ENCODE measurements at regions not wholly inside any gene's neighbourhood (a gene's known extent, or its start where the extent isn't known, plus 50 kb on each side); places are given as distances from the start of the nearest gene placed in this dataset.

- no peak for TF ChIP-seq CTCF (IDR thresholded peaks at IDR 0.05; ENCODE audit: low read depth, low read length)
Measured at GRCh38 chr10:4249841-4250586, 465.0 kb upstream of the KLF6 start.

GRCh38 chr10:4247379-4247778 lies 462.4 kb upstream of the KLF6 start:
- no peak for TF ChIP-seq CTCF (IDR thresholded peaks at IDR 0.05; ENCODE audit: low read depth, low read length)
- Histone ChIP-seq H3K4me1 (no peaks in the 10 kb centered on the region), H3K27me3 (no peaks in the 10 kb centered on the region), H3K4me3 (ENCODE audit: low read depth, low read length) (no peak overlapping the region), H3K36me3 (no peaks in the 10 kb centered on the region), H3K9me3 (no peaks in the 10 kb centered on the region)
- DNase-seq = no peak

More at GRCh38 chr10:4249841-4250586, 465.0 kb upstream of the KLF6 start:
- no peak overlapping the region for H3K4me3 ChIP-seq (ENCODE audit: low read depth, low read length)
- no peaks in the 10 kb centered on the region for H3K9me3 ChIP-seq
- H3K4me1 ChIP-seq = no peaks in the 10 kb centered on the region
- no peak for DNase-seq
- no peaks in the 10 kb centered on the region for H3K27me3 ChIP-seq
- H3K36me3 ChIP-seq = no peaks in the 10 kb centered on the region

- H3K9me3 ChIP-seq = no peaks in the 10 kb centered on the region
- H3K36me3 ChIP-seq = no peaks in the 10 kb centered on the region
- no peaks in the 10 kb centered on the region; the same call in 1 of the 2 replicates for H3K4me1 ChIP-seq
- no peaks in the 10 kb centered on the region for H3K27me3 ChIP-seq
- no peak for TF ChIP-seq CTCF (IDR thresholded peaks at IDR 0.05; ENCODE audit: low read depth, low read length)
- DNase-seq = no peak
- no peak overlapping the region for H3K4me3 ChIP-seq (ENCODE audit: low read depth, low read length)
Measured at GRCh38 chr10:4246881-4247358, 461.9 kb upstream of the KLF6 start.

GRCh38 chr10:4243651-4244050 lies 458.6 kb upstream of the KLF6 start:
- Histone ChIP-seq H3K4me3 (ENCODE audit: low read depth, low read length) (no peak overlapping the region), H3K36me3 (no peaks in the 10 kb centered on the region), H3K9me3 (no peaks in the 10 kb centered on the region), H3K4me1 (no peaks in the 10 kb centered on the region; the same call in 1 of the 2 replicates), H3K27me3 (no peaks in the 10 kb centered on the region)
- TF ChIP-seq CTCF (IDR thresholded peaks at IDR 0.05; ENCODE audit: low read depth, low read length) = no peak
- no peak for DNase-seq

GRCh38 chr10:4243169-4243568 lies 458.2 kb upstream of the KLF6 start:
- Histone ChIP-seq H3K36me3 (no peaks in the 10 kb centered on the region), H3K4me1 (no peaks in the 10 kb centered on the region; the same call in 1 of the 2 replicates), H3K9me3 (no peaks in the 10 kb centered on the region), H3K27me3 (no peaks in the 10 kb centered on the region), H3K4me3 (ENCODE audit: low read depth, low read length) (no peak overlapping the region)
- no peak for DNase-seq
- no peak for TF ChIP-seq CTCF (IDR thresholded peaks at IDR 0.05; ENCODE audit: low read depth, low read length)

GRCh38 chr10:4242561-4243035 lies 457.6 kb upstream of the KLF6 start:
- DNase-seq = no peak
- H3K27me3 ChIP-seq = no peaks in the 10 kb centered on the region
- TF ChIP-seq CTCF (IDR thresholded peaks at IDR 0.05; ENCODE audit: low read depth, low read length) = no peak
- H3K4me3 ChIP-seq (ENCODE audit: low read depth, low read length) = no peak overlapping the region
- H3K9me3 ChIP-seq = no peaks in the 10 kb centered on the region
- H3K4me1 ChIP-seq = no peaks in the 10 kb centered on the region; the same call in 1 of the 2 replicates
- H3K36me3 ChIP-seq = no peaks in the 10 kb centered on the region
